SIG-M5 treated with dmso at 0.1 percent for 504 hours (cell line): ENCODE measurements at regions not wholly inside any gene's neighbourhood (a gene's known extent, or its start where the extent isn't known, plus 50 kb on each side); places are given as distances from the start of the nearest gene placed in this dataset.
"Not testable (repeated sequence)": the region's sequence is repeated elsewhere in the genome, so short reads cannot be mapped to it uniquely, and the experiment has no call there.

Source experiments
- DNase-seq: peaks from one replicate; lab custom pipeline; 2025; ENCODE audit not compliant: unreplicated experiment; lab: John Stamatoyannopoulos, UW

DNA sequence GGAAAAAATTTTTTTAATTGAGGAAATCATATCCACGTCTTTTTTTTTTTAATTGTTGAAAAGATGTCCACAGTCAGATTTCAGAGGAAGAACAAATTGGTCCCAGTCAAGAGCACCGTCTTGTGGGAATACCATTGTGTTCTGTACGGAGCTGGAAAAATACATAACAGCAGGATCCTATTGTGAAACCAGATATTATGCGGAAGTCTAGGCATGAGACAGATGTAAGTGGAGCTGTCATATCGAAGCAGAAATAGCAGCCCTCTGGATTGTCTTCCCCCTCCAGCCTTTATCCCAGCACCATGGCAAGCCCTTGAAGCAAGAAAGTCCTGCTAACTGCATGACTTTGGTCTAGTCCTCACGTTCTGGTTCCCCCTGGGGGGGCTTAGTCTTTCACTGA, 391.6 kb upstream of the ASIC2 start:
- DNase-seq: no peak

DNA sequence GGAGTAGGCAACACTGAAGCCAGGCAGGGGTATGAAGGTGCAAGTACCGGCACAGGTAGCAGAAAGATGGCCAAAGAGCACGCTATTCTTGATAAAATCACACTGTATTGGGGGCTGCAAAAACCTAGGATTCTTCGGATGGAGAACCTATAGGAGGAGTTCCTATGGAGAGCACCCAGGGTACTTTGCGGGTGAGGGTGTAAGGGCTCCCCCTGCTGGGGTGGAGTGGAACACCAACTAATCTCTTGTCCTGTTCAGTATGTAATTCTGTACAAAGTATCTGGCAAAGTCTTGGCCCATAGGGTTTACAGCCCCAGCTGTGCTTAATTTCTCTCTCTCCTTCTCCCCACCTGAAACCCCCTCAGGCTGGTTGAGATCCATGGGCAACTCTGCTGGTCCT, 393.1 kb upstream of the ASIC2 start:
- no peak for DNase-seq

DNA sequence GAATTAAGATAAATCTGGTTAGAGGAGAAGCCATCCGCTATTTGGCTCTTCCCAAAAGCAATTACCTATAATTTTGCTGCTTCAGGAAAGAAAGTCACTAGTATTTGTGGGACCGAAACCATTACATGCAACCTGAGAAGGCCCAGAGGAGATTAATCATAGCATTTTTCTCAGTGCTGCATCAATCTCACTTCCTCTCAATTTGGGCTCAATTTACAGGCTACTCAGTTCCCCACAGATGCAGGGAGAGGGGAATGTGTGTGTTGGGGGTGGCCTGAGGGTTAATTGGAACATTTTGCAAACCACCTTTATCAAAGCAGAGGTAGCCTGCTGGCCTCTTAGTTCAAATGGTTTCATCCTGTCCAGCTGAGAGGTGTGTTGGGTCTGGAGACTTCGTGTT, 394.7 kb upstream of the ASIC2 start:
- DNase-seq: no peak

DNA sequence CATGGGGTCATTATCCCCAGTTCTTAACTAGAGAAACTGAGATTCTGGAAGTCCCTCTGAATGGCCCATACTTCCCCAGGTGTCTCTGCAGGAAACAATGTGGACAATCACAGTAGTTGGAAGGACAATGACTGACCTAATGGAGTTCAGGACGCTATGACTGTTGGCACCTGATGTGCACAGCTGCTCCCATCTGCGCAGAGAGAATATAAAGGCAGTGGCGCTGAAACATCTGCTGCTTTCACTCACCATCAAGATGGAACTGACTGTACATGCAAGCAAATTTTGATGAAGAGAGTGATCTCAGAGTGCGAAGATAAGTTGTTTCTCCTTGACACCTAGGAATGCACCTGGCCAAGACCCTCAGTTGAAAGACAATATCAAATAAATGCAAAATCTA, 395.7 kb upstream of the ASIC2 start:
- DNase-seq: no peak

DNA sequence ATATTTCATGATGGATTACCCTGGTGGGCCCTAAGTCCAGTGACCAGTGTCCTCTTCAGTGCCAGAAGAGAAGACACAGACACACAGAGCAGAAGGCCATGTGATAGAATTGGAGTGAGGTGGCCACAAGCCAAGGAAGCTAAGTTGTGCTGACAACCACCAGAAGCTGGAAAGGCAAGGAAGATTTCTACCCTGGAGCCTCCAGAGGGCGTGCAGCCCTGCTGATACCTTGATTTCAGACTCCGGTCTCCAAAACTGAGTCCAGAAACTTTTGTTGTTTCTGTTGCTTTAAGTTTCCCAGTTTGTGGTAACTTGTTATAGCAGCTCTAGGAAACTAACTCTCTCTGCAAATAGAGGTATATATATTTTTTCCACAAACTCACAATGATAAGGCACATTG, 396.6 kb upstream of the ASIC2 start:
- no peak for DNase-seq

DNA sequence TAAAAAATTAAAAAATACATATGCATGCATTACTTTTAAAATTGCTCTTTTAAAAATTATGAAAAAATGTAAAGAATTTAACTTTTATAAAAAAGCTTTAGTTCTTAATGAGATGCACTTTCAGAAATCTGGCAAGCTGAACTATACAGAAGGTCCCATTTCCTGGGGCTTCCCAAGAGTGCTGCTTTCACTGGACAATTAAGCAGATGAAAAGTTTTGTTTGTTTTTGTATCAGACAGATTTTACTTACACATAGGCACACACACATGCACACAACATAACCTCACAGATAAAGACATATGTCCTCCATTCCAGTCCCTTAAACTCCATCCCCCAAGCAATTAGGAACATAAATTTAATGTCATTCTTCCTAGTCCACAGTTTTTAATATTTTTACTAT, 402.3 kb upstream of the ASIC2 start:
- DNase-seq: no peak

DNA sequence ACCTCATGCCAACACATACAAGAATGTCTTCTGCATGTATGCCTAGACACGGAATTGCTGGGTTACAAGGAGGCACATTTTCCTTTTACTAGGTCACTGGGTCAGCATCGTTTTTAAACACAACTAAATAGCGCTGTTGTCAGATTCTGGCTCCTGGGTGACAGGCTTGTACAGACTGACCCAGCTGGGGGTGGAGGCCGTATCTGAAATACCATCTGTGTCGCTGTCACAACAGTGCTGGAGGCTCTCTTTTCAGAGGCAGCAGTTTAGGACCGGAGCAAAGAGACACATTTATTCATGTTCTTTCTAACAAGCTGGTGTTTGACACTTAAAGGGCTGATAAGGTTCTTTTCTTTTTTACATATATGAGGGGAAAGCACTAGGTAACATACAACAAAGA, 403.0 kb upstream of the ASIC2 start:
- no peak for DNase-seq

DNA sequence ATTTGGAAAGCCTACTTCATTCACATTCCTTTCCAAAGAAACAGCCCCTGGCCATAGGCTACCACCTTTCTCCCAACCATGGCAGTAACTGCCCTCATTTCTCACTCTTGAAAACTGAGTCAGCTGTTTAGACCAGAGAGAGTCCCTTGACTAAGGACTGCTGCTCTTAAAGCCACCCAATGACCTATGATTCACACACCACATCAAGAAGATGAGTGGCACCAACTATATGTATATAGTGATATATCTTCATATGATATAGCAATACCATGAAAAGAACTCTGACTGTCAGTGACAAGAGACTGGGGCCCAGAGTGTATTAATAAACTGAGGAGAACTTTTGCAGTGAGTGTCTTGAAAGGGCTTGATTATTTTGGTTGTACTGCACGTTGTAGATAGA, 404.5 kb upstream of the ASIC2 start:
- DNase-seq: no peak

DNA sequence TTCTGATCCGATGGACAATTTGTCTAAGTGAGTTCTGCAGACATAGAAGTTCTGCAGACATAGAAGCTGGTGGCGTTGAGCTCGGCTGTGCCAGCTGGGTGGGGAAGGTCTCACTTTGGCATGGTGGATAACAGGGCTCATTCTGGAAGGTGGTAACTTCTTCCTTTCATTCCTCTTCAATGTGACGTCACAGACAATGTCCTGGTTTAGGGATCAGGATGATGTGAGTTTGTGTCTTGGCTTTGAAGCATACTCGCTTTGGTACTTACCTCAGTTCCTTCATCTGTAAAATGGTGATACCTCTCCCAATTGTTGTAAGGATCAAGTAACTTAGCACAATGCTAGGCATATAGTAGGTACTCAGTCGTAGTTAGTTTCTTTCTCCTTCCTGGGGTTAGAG, 408.8 kb upstream of the ASIC2 start:
- no peak for DNase-seq

DNA sequence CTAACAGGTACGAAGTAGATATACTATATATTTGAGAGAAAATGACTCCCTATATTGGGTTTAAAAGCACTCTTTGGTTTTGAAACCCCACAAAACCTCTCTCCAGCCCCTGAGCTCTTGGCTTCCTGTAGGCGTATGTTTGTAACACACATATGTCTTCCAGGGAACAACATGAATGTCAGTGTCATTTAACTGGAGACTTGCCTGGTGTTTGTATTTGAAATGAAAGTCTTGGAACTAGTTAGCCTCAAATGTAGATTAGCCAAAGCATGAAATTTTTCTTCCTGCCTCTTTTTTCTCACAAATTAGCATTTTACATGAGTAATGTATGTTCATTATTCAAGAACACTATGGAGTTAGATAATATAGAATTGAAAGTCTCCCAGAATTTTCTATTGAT, 411.8 kb upstream of the ASIC2 start:
- no peak for DNase-seq

DNA sequence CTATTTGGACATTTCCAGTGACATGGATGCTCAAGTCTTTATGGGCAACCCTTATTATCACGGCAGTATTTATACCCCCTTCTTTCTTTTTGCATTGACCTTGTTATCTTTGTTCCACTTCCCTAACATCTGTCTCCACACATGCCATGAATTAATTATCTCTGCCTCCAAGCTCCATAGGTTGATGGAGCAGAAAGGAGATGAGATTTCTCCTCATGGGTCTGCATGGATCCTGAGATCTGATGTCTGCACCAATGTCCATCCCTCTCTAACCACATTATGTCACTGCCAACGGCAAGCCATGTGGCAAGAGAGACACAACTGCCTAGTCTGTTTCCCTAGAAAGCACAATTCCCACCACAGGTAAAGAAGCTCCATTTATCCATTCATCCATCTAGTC, 416.8 kb upstream of the ASIC2 start:
- no peak for DNase-seq

DNA sequence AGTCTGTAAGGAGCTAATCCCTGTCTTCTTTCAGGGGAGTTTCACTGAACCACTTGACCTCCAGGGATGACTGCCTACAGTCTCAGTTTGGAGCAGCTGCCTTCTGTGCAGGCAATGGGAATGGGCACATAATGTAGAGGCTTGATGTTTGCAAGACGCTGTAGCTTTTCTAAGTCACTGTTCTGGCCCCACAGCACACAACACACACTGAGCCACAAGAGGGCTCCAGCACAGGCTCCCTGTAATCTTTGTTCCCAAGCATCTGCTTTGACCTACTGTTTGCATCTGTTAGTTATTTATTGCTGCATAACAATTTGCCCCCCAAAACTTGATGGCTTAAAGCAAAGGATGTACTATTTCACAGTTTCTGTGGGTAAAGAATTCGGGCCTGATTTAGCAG, 419.0 kb upstream of the ASIC2 start:
- DNase-seq: no peak

DNA sequence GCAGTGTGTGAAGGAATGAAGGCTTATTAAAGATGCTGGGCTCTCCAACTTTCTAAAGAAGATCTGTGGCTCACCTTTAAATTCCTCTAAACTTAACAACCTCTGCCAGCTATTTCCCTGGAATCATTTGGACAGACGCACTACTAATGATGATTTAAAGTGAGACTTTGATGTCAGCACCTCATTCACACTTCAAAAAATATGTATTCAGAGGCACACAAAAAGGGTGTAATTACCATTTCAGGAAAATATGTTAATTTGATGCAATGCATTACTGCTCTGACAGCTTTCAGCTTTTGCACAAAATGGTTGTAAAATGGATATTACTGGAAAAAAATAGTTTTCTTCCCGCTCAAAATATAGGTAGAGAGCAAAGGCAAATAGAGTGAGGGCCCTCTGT, 423.9 kb upstream of the ASIC2 start:
- no peak for DNase-seq

DNA sequence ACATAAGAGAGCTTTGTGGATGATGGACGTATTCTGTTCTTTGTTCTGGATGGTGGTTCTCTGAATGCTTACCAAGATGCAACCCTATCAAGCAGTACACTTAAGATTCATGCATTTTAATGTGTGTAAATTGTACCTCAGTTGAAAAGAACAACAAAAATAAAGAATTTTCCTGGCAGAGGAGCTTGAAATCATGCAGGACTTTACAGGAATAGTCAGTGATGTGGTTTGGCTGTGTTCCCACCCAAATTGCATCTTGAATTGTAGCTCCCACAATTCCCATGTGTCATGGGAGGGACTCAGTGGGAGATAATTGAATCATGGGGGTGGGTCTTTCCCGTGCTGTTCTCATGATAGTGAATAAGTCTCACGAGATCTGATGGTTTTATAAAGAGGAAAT, 430.6 kb upstream of the ASIC2 start:
- DNase-seq: not testable (repeated sequence)

DNA sequence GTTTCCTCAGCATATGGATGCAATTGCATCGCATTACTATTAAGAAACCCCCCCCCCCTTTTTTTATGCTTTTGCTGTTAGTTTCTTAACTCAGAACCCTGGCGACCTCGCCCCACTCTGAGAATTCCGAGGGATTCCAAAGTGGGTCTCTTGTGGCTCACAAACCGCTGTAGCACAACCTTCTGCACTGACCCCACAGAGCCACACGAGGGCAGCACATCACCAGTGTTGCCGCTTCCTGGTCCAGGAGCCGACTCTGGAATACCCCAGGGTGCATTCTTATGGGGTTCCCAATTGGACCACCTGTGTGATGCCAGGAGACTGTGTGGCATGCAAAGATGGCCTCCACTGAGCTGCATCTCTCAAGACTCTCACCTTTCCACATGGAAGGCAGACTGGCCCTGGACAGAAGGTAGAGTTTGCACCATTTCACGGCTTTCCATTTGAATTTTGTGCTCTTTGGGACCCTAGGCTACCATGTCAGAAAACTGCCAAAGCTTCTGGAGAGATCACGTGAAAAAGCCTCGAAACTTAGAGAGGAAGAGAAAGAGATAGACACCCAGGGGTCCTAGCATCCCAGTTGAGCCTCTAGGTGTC, 432.7 kb upstream of the ASIC2 start:
- peak; percentile 2 for DNase-seq

DNA sequence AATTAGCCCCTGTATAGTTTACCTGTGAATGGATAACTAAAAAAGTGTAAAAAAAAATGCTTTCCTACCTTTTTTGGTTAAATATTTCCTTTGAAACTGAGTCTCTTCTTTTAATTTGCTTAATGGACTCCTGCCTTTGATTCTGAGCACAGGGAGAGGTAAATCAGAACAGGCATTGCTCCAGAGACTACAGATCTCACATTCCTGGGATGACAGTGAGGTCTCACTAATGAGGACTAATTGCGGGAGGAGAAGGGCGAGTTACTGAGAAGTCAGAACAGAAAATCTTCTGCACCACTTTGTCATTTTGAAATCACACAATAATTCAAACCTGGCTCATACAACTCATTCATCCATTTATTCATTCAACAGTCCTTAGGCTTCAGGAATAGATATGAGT, 437.0 kb upstream of the ASIC2 start:
- DNase-seq: no peak

DNA sequence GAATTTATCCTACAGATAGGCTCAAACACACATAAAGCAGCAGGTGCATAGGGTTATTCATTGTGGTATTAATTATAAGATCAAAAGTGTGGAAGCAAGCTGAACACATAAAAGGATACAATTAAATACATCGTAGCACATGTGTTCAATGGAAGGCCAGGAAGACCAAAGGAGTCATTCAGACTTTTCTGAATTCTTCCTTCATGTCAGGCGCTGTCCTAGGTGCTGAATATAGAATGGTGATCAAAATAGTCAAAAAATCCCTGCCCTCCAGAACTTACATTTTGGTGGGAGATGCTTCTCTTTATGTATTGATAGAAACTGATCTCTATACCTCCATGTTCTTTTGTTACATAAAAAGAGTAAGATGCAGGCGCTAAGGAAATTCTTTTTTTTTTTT, 439.0 kb upstream of the ASIC2 start:
- DNase-seq: no peak

DNA sequence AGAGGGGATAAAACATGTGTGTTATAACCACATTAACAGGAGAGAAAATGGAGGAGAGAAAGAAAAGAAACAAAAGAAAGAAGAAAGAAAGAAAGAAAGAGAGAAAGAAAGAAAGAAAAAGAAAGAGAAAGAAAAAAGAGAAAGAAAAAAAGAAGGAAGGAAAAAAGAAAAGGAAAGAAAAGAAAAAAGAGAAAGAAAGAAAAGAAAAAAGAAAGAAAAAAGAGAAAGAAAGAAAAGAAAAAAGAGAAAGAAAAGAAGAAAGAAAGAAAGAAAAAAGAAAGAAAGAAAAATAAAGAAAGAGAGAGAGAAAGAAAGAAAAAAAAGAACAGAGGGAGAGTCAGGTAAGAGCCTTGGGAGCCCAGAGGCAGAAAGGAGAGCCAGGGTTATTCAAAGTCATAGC, 446.6 kb upstream of the ASIC2 start:
- DNase-seq: no peak

DNA sequence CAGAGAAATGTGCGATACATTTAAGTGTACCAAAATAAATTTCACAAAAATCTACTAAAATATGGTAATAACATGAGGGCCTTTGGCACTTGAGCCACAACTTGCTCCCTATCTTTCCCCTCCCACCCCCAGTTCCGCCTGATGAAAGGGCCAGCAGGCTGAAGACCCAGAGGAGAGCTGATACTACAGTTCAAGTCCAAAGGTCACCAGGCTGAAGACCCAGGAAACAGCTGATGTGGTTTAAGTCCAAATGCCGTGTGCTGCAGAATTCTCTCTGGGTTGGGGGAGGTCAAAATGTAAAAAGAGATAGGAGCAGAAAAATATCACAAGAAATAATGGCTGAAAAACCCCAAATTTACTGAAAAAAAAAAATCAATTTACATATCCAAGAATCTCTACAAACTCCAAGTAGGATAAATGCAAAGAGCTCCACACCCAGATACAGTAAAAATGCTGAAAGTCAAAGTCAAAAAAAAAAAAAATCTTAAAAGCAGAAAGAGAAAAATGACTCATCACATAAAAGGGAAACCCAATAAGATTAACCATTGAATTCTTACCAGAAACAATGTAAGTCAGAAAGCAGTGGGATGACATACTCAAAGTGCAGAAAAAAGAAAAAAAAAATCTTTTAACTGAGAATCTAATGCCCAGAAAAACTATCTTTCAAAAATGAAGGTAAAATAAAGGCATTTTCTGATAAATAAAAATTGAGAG, 452.1 kb upstream of the ASIC2 start:
- no peak for DNase-seq

DNA sequence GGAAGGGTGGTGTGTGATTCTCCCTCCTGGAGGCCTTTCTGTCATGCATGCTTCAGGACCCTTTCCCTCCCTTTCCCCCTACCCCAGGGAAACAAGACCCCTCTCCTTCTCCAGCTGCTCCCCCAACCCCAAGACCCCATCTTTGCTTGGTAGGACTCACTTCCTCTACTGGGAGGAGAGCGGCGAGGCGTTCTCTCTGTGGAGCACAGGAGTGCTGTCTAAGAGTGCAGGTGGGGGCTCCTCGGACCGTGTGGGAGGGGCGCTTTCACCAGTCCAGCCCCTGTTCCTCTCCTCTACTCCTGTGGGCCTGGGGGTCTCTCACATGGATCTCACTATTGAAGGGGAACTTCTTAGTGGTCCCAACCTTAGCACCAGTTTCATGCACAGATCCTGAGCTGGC, 456.1 kb upstream of the ASIC2 start:
- no peak for DNase-seq

DNA sequence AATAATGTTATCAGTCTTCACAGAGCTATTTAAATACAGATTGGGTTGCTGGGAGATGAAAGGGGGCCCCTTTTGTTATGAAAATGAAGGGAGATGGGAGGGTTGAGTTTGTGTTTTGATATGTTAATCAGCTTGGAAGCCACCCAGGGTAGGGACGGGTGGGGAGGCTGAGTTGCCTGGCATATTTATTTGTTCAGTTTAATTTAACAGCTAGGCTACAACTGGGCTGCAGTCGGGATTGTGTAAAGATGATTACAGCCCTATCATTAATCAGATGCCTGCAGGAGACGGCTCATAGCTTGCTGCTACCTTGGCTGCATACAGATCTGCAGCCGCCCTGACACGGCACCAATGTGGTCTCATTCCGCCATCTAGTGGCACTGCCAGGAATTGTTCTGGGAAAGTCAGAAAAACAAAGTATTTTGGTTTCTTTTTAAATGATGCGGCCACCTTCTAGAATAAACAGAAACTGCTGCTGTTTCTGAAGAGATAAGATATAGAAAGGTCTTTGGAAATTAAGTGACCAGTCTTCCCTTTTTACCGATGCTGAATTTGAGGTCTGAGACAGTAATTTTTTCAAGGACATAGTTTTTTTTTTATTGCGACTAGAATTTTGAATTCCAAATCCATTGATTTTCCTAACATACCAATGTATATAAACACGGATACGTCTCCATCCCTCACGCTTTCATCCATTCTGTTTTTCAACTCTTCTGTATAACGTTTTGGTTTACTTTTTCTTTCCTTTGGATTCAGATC, 458.0 kb upstream of the ASIC2 start:
- peak; percentile 40 for DNase-seq

DNA sequence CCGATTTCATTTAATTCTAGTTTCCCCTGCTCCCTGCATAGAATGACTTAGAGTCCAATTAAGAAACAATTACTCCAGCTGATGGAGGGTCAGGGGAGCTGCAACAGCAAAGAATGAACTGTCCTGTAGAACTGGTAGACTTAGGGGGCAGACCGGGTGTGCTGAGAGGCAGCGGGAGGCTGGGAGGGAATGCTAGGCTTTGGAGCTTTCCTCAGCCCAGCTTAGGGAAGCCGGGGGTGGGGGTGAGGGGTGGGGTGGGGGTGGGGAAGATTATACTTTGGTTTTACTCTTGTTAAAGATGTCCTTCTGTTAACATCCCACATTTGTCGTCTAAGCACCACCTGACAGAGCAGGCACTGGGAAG, 458.6 kb upstream of the ASIC2 start:
- no peak for DNase-seq

DNA sequence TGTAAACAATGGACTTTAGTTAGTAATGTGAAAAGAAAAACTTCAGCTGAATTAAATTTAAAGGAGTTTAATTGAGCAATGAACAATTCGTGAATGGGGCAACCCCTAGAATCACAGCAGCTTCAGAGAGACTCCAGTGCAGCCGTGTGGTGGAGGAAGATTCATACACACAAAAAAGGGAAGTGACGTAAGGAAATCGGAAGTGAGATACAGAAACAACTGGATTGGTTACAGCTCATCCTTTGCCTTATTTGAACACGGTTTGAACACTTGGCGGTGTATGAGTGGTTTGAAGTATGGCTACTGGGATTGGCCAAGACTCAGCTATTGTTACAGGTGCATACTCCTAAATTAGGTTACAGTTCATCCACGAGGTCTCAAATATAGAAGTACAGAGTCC, 460.4 kb upstream of the ASIC2 start:
- DNase-seq: no peak
